Thyroid gland (tissue), 4 donors: ENCODE measurements at regions not wholly inside any gene's neighbourhood (a gene's known extent, or its start where the extent isn't known, plus 50 kb on each side); places are given as distances from the start of the nearest gene placed in this dataset.

ENCODE experiments used
- DNase-seq, 2 donors: peaks; one replicate each; pipeline ENCODE4 v3.0.0-alpha.2; 2019
- H3K27ac ChIP-seq, 3 donors: fragments of 200-600 bp; sonication (generic); 1 replicate in 2 of 3; 2 replicates in 1 of 3; pipeline ENCODE4 v1.5.1; 2016 to 2019; ENCODE audit warnings: mild to moderate bottlenecking in 1 of 3, moderate library complexity in 1 of 3
- H3K27me3 ChIP-seq: fragments of 200-600 bp; sonication (generic); one replicate; pipeline ENCODE4 v1.5.1; 2019
- H3K36me3 ChIP-seq, 2 donors: fragments of 200-600 bp; sonication (generic); one replicate each; pipeline ENCODE4 v1.5.1; 2016 to 2019
- H3K4me1 ChIP-seq, 2 donors: fragments of 200-600 bp; sonication (generic); one replicate each; pipeline ENCODE4 v1.5.1; 2017 to 2019
- H3K4me3 ChIP-seq, 3 donors: fragments of 200-600 bp; sonication (generic); replicated peaks in 1 of 3; 1 replicate in 2 of 3; 2 replicates in 1 of 3; pipeline ENCODE4 v1.5.1; 2016; ENCODE audit warnings: mild to moderate bottlenecking in 1 of 3
- H3K9me3 ChIP-seq: fragments of 200-600 bp; sonication (generic); one replicate; pipeline ENCODE4 v1.5.1; 2017
- POLR2A ChIP-seq, 2 donors: fragments of 450-650 bp; IDR thresholded peaks; one replicate each; pipeline ENCODE4 v1.6.1; 2017; ENCODE audit warnings: antibody characterized with exemption in 2 of 2, mild to moderate bottlenecking in 2 of 2, moderate library complexity in 1 of 2
- WGBS, 2 donors: methylation state at CpG; one replicate each; pipeline ENCODE4 v1.1.5; 2017; 5-methylcytosine and 5-hydroxymethylcytosine counted together
- intact Hi-C: fragments of 100-400 bp; cut with DNase I; formaldehyde crosslinking; loops from one replicate; pipeline ENCODE4 v1.15.1; 2023
- TF ChIP-seq, protein P1 (sequence below), 6 experiments: fragments of 200-600 bp in 3 of 6; fragments of 450-650 bp in 3 of 6; sonication (generic) in 3 of 6; IDR thresholded peaks; one replicate each; pipeline ENCODE4 v1.5.1; 2016 to 2019; ENCODE audit warnings: antibody characterized with exemption in 6 of 6, mild to moderate bottlenecking in 2 of 6, inconsistent platforms in 1 of 6, moderate library complexity in 1 of 6

DNA sequence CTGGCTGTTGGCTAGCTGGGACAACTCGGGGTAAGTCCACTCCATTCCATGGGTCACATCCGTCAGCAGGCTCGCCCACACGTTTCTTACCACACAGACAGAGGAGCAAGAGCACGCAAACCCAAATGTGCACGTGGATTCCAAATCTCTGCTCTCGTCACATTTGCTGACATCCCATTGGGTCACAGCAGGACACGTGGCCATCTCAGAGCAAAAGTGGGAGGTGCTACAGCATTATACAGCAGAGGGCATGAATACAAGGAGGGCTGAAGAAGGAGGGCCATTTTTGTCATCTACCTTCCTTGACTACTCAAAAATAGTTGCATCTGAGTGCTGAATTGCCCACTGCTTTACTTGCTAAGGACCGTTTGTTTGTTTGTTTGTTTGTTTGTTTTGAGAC, 84.7 kb downstream of the RBBP6 start:
- H3K4me3 ChIP-seq: no peak overlapping the region
- no peaks in the 10 kb centered on the region for H3K27me3 ChIP-seq
- intact Hi-C loops: no loop called here
- H3K9me3 ChIP-seq: no peaks in the 10 kb centered on the region
- WGBS, 2 donors: 83 to 89% methylated on average over 9 of the region's 9 CpGs
- DNase-seq: no peak
- no peak overlapping the region for H3K27ac ChIP-seq
- no peaks in the 10 kb centered on the region for H3K4me1 ChIP-seq
- TF ChIP-seq, protein P1, sequence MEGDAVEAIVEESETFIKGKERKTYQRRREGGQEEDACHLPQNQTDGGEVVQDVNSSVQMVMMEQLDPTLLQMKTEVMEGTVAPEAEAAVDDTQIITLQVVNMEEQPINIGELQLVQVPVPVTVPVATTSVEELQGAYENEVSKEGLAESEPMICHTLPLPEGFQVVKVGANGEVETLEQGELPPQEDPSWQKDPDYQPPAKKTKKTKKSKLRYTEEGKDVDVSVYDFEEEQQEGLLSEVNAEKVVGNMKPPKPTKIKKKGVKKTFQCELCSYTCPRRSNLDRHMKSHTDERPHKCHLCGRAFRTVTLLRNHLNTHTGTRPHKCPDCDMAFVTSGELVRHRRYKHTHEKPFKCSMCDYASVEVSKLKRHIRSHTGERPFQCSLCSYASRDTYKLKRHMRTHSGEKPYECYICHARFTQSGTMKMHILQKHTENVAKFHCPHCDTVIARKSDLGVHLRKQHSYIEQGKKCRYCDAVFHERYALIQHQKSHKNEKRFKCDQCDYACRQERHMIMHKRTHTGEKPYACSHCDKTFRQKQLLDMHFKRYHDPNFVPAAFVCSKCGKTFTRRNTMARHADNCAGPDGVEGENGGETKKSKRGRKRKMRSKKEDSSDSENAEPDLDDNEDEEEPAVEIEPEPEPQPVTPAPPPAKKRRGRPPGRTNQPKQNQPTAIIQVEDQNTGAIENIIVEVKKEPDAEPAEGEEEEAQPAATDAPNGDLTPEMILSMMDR (IDR thresholded peaks at IDR 0.05): no peak
- TF ChIP-seq POLR2A (IDR thresholded peaks at IDR 0.05): no peak
- H3K36me3 ChIP-seq: no peaks in the 10 kb centered on the region

DNA sequence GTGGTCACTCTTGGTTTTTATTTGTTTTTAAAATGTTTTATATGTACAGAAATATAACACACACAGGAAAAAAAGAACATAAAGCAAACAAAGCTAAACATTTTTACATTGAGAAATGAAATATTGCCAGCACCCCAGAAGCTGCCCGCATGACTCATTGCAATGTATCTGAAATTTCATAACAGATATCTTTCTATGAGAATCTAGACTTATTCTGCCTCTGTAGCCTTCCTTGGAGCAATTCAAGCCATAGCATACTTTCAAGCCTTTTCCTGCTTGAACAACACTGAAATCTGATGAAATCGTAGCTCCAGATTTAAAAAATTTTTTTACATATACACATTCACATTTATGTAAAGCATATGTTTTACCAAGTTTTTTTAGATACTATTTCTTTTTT, 86.9 kb downstream of the RBBP6 start:
- Histone ChIP-seq H3K36me3 (no peaks in the 10 kb centered on the region), H3K27me3 (no peaks in the 10 kb centered on the region), H3K4me1 (no peaks in the 10 kb centered on the region), H3K4me3 (no peak overlapping the region), H3K9me3 (no peaks in the 10 kb centered on the region), H3K27ac (no peak overlapping the region)
- 73 to 84% methylated on average over 2 of the region's 2 CpGs for WGBS, 2 donors
- intact Hi-C loops: no loop called here
- TF ChIP-seq, protein P1 (IDR thresholded peaks at IDR 0.05): no peak
- no peak for TF ChIP-seq POLR2A (IDR thresholded peaks at IDR 0.05)
- no peak for DNase-seq

DNA sequence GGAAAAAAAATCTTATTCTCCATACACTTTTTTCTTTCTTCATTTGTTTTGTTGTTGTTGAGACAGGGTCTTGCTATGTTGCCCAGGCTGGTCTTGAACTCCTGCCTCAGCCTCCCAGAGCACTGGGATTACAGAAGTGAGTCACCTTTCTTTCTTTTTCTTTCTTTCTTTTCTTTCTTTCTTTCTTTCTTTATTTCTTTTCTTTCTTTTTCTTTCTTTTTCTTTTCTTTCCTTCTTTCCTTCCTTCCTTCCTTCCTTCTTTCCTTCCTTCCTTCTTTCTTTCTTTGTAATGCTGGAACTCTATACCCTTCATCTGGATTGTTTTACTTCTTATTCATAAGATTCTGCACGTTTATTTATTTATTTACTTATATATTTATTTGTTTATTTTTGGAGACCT, 94.5 kb upstream of the TNRC6A start:
- TF ChIP-seq, protein P1 (IDR thresholded peaks at IDR 0.05): no peak
- no peak for TF ChIP-seq POLR2A (IDR thresholded peaks at IDR 0.05)
- Histone ChIP-seq H3K4me1 (no peaks in the 10 kb centered on the region), H3K27ac (no peak overlapping the region), H3K27me3 (no peaks in the 10 kb centered on the region), H3K4me3 (no peak overlapping the region), H3K9me3 (no peaks in the 10 kb centered on the region), H3K36me3 (no peaks in the 10 kb centered on the region)
- no peak for DNase-seq
- intact Hi-C loops: no loop called here
- WGBS, 2 donors: 55 to 67% methylated on average over 1 of the region's 1 CpG

DNA sequence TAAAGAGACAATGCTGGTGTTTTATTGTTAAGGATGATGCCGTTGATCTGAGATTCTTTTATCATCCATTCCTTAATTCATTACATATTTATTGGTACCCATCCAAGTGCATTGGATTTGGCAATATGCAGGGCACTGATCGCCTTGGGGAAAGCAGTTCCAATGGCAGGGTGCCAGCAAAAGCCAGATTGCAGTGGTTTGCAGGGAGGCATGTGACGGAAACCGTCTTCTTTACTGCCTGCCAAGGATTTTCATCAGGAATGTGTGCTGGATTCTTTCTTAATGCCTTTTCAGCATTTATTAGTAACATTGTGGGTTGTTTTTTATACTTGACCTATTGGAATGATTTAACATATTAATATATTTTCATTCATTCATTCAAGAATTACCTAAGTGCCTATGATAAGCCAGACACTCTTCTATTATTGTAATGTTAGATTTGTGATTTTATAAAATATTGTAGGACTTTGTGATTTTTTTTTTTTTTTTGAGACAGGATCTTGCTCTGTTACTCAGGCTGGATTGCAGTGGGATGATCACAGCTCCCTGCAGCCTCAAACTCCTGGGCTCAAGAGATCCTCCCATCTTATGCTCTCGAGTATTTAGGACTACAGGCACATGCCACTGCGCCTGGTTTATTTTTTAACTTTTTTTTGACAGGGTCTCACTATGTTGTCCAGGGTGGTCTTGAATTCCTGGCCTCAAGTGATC, 93.4 kb upstream of the TNRC6A start:
- WGBS, 2 donors: 34 to 37% methylated on average over 6 of the region's 6 CpGs
- intact Hi-C loops: no loop called here
- peak; percentile 51 to 70 for DNase-seq
- Histone ChIP-seq H3K4me3 (no peak overlapping the region), H3K27me3 (no peaks in the 10 kb centered on the region), H3K36me3 (no peaks in the 10 kb centered on the region), H3K4me1 (no peaks in the 10 kb centered on the region), H3K9me3 (no peaks in the 10 kb centered on the region), H3K27ac (no peak overlapping the region)
- no peak for TF ChIP-seq POLR2A (IDR thresholded peaks at IDR 0.05)
- TF ChIP-seq, protein P1 (IDR thresholded peaks at IDR 0.05): no peak

DNA sequence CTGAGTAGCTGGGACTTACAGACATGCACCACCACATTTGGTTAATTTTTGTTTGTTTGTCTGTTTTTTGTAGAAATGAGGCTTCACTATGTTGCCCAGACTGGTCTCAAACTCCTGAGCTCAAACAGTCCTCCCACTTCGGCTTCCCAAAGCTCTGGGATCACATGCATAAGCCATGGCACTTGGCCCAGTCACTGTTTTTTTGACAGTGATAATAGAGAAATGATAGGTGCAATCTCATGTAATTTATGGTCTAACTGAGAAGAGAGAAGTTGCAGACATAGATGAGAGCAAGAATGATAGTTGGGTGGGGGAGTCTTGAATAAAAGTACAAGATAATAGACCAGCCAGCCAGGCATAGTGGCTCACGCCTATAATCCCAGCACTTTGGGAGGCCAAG, 89.7 kb upstream of the TNRC6A start:
- intact Hi-C loops: no loop called here
- Histone ChIP-seq H3K4me3 (no peak overlapping the region), H3K36me3 (no peaks in the 10 kb centered on the region), H3K9me3 (no peaks in the 10 kb centered on the region), H3K27me3 (no peaks in the 10 kb centered on the region), H3K27ac (no peak overlapping the region), H3K4me1 (no peaks in the 10 kb centered on the region)
- 73 to 92% methylated on average over 2 of the region's 2 CpGs for WGBS, 2 donors
- TF ChIP-seq POLR2A (IDR thresholded peaks at IDR 0.05): no peak
- TF ChIP-seq, protein P1 (IDR thresholded peaks at IDR 0.05): no peak
- DNase-seq: no peak
